ENCODE measurements at regions not wholly inside any gene's neighbourhood (a gene's known extent, or its start where the extent isn't known, plus 50 kb on each side); places are given as distances from the start of the nearest gene placed in this dataset.
"Not testable (repeated sequence)": the region's sequence is repeated elsewhere in the genome, so short reads cannot be mapped to it uniquely, and the experiment has no call there.

- DNase-seq (ENCODE audit: low read depth), result no peak
Measured at GRCh38 chr4:65265526-65265925, 404.8 kb downstream of the EPHA5 start.

- DNase-seq (ENCODE audit: low read depth), result no peak
Measured at GRCh38 chr4:65259296-65259695, 411.0 kb downstream of the EPHA5 start.

DNA sequence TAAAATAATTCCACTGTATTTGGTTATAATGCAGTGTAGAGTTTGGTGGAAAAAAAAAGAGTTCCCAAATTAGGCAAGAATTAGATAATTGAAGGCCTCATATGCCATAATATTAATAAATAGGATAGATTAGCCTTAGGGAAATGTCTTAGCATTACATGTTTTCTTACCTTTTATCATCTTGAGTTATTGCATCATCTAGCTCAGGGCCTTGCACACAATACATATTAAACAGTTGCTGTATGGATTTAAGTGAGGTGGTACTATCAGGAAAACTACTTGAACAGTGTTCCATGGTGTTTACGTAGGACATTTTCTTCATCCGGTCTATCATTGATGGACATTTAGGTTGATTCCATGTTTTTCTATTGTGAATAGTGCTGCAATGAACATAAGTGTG is 419.4 kb downstream of the EPHA5 start:
- DNase-seq (ENCODE audit: low read depth), result no peak

DNA sequence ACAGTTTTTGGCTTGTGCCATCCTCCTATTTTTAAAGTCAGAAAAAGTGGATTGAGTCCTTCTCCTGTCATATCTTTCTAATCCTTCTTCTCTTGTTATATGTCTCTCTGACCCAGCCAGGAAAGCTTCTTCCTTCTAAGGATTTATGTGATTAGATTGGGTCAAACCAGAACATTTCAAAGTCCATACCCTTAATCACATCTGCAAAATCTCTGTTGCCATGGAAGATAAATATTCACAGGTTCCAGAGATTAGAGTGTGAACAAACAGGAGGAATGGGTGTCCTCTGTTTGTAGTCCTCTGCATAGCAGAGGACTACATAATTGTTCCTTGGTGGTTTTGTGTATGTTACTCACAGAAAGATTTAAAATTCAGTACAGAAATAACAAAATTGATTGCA is 421.2 kb downstream of the EPHA5 start:
- DNase-seq (ENCODE audit: low read depth), result no peak

DNA sequence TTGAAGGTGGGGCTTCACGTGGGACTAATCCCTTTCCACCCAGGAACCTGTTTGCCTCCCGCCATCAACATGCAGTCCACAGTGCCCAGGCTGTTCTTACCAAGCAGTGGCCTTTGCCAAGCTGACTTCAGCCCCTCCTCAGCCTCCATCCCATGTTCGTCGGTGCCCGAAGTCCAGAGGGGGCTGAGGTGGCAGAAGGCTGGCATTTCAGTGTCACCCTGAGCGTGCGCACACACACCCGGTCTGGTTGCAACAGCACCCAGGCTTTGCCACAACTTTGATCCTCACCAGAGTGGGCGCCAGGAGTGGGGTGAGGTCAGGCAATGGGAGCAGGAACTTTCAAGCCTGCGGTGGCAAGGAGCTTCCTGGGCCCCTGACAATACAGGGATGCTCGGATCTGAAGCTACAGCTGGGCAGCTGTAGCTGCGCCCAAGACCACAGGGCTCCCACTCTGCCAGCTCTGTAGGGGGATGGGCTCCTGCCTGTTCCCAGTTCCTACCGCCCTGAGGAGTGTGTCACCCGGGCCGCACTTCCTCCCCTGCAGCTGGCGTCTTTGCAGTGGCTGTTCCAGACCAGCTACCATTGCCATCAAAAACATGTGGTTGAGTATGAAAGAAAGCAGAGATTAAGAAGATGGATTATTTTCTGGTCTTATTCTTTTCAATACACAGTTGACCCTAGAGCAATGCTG is 428.0 kb downstream of the EPHA5 start:
- no peak for DNase-seq (ENCODE audit: low read depth)

GRCh38 chr4:65241257-65241997 is 428.9 kb downstream of the EPHA5 start:
- DNase-seq (ENCODE audit: low read depth), result no peak

- no peak for DNase-seq (ENCODE audit: low read depth)
Measured at GRCh38 chr4:65234061-65234460, 436.2 kb downstream of the EPHA5 start.

DNA sequence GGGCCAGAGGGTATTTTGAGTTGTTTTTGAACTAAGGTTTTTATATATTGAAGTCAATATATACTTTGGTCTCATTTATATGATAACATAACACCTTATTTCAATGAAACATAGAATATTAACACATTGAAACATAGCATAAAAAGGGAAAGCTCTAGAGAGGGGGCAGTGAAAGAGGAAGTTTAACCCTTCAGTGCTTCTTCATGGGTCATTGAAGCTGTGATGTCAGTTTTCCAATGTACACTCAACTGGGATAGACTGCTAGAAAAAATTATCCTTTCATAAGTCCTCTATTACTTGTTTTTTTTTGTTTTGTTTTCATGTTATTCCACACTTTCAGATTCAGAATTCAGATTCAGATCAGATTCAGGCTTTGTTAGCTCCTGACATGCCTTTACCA is 442.7 kb downstream of the EPHA5 start:
- no peak for DNase-seq (ENCODE audit: low read depth)

GRCh38 chr4:65223601-65224000 is 446.7 kb downstream of the EPHA5 start:
- DNase-seq (ENCODE audit: low read depth), result no peak

DNA sequence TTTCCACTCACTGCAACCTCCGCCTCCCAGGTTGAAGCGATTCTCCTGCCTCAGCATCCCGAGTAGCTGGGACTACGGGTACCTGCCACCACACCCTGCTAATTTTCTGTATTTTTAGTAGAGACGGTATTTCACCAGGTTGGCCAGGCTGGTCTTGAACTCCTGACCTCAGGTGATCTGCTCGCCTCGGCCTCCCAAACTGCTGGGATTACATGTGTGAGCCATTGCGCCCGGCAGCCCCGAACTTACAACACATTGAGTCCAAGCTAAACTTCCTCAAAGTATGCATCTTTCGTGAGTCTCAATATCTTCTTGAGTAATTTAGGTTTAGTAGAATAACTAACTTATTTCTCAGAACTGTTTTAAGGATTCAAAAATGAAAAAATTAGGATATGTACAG is 447.2 kb downstream of the EPHA5 start:
- DNase-seq (ENCODE audit: low read depth), result not testable (repeated sequence)

GRCh38 chr4:65217179-65217578 is 453.1 kb downstream of the EPHA5 start:
- no peak for DNase-seq (ENCODE audit: low read depth)

GRCh38 chr4:65202853-65203236 is 467.4 kb downstream of the EPHA5 start:
- DNase-seq (ENCODE audit: low read depth), result no peak

- no peak for DNase-seq (ENCODE audit: low read depth)
Measured at GRCh38 chr4:65202165-65202852, 468.0 kb downstream of the EPHA5 start.

DNA sequence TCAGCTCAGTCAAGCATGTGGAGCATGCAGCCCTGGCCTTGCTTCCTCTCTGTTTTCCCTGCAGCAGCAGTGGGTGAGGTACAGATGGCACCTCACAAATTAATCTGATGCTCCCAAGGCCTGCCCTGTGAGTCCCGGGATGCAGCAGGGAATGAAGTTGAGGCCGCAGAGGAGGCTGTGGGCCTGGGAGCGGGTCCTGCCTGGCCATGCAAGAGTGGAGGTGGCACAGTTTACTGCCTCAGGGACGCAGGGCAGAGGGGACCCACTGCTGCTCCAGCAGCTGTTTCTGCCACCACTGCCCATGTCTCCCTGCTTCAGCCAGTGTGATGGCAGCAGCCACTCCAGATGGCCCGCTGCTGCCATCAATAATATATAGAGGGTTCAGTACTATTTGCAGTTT is 474.6 kb downstream of the EPHA5 start:
- no peak for DNase-seq (ENCODE audit: low read depth)

DNA sequence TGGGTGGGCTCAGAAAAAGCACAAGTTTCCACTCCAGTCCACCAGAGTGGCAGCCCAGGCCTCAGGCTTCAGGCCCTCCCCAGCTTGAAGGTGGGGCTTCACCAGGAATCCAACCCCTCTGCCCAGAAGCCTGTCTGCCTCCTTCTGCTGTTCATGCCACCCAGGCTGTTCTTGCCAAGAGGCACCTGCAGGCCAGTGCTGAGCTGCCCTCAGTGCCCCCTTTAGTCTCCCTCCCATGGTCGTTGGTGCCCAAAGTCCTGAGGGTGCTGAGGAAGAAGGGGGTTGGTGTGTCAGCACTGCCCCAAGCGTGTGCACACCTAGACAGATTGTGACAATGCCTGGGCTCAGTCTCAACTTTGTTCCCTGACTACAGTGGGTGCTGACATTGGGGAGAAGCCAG is 475.3 kb downstream of the EPHA5 start:
- DNase-seq (ENCODE audit: low read depth), result no peak

GRCh38 chr4:65193985-65194384 is 476.3 kb downstream of the EPHA5 start:
- DNase-seq (ENCODE audit: low read depth), result no peak

- DNase-seq (ENCODE audit: low read depth), result no peak
Measured at GRCh38 chr4:65190780-65191179, 479.5 kb downstream of the EPHA5 start.

- no peak for DNase-seq (ENCODE audit: low read depth)
Measured at GRCh38 chr4:65175585-65175984, 494.7 kb downstream of the EPHA5 start.

- no peak for DNase-seq (ENCODE audit: low read depth)
Measured at GRCh38 chr4:65170768-65171514, 499.3 kb downstream of the EPHA5 start.

DNA sequence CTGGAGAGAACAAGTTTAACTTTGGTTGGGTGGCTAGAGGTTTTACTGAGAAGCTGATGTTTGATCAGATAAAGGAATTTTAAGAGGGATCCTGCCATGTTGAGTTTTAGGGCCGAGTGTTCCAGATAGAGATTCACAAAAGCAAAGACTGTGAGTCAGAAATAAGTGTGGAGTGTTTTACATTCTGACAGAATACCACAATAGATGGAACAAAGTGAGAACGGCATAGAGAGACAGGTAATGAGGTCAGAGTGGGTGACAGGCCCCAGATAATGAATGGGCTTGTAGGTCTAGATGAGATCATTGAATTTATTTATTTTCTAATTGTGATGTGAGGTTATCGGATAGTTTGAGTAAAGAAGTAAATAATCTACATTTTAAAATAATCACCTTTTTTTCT is 502.6 kb downstream of the EPHA5 start:
- no peak for DNase-seq (ENCODE audit: low read depth)

GRCh38 chr4:65152205-65152604 is 518.1 kb downstream of the EPHA5 start:
- DNase-seq (ENCODE audit: low read depth), result no peak

GRCh38 chr4:65139998-65140397 is 530.3 kb downstream of the EPHA5 start:
- DNase-seq (ENCODE audit: low read depth), result no peak

DNA sequence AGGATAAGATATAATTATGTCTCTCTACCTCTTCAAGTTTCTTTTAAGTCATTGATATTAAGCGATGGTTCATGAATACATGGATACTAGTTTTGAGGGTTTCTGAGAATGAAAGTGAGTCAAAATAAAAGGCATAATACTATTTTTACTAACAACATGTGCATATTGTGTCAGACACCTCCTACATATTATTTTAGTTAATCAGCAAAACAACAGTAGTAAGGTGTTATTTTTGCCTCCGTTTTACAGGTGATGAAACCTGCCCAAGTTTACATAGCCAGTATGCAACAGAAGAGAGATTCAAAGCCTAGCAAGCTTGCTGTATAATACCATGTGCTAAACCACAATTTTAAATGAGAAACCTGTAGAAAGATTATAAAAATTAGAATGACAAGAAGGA is 544.1 kb downstream of the EPHA5 start:
- DNase-seq (ENCODE audit: low read depth), result no peak

All from fibroblast of the conjunctiva (primary cell).